ENCODE measurements at regions not wholly inside any gene's neighbourhood (a gene's known extent, or its start where the extent isn't known, plus 50 kb on each side); places are given as distances from the start of the nearest gene placed in this dataset.

- TF ChIP-seq POLR2AphosphoS5 (IDR thresholded peaks at IDR 0.05) (no peak), CTCF (IDR thresholded peaks at IDR 0.05) (no peak)
Observed at GRCh38 chr7:156491435-156491834, 149.1 kb upstream of the RNF32 start.
